ENCODE measurements at regions not wholly inside any gene's neighbourhood (a gene's known extent, or its start where the extent isn't known, plus 50 kb on each side); places are given as distances from the start of the nearest gene placed in this dataset.

GRCh38 chr2:180343528-180344345 is 336.6 kb upstream of the CWC22 start:
- 96% methylated on average over 1 of the region's 1 CpG for WGBS
- Histone ChIP-seq H3K4me1 (ENCODE audit: control insufficient read depth in 2 of 2, insufficient read depth in 2 of 2, low read length in 2 of 2) (no peaks in the 10 kb centered on the region), H3K27me3 (ENCODE audit: control insufficient read depth in 2 of 2, insufficient read depth in 1 of 2, low read length in 1 of 2) (no peaks in the 10 kb centered on the region), H3K4me3 (ENCODE audit: low read length in 2 of 2) (no peak overlapping the region), H3K36me3 (ENCODE audit: control insufficient read depth in 2 of 2, insufficient read depth in 2 of 2, low read length in 1 of 2) (no peaks in the 10 kb centered on the region), H3K27ac (ENCODE audit: low read depth in 1 of 2, low read length in 1 of 2) (no peak overlapping the region), H3K9me3 (ENCODE audit: control insufficient read depth in 2 of 2, insufficient read depth in 1 of 2, low read length in 1 of 2) (no peaks in the 10 kb centered on the region)
- DNase-seq (ENCODE audit: low read depth in 6 of 9, low spot score in 9 of 9) = no peak

- no peak for DNase-seq (ENCODE audit: low read depth in 6 of 9, low spot score in 9 of 9)
- H3K36me3 ChIP-seq (ENCODE audit: control insufficient read depth in 2 of 2, insufficient read depth in 2 of 2, low read length in 1 of 2) = no peaks in the 10 kb centered on the region
- peaks cover 0 to 7% of the 10 kb centered on the region in 2 donors for H3K9me3 ChIP-seq (ENCODE audit: control insufficient read depth in 2 of 2, insufficient read depth in 1 of 2, low read length in 1 of 2)
- H3K27ac ChIP-seq (ENCODE audit: low read depth in 1 of 2, low read length in 1 of 2) = no peak overlapping the region
- H3K27me3 ChIP-seq (ENCODE audit: control insufficient read depth in 2 of 2, insufficient read depth in 1 of 2, low read length in 1 of 2) = no peaks in the 10 kb centered on the region
- no peak overlapping the region for H3K4me3 ChIP-seq (ENCODE audit: low read length in 2 of 2)
- WGBS = 92% methylated on average over 3 of the region's 3 CpGs
- no peaks in the 10 kb centered on the region for H3K4me1 ChIP-seq (ENCODE audit: control insufficient read depth in 2 of 2, insufficient read depth in 2 of 2, low read length in 2 of 2)
Observed at GRCh38 chr2:180337136-180337535, 330.0 kb upstream of the CWC22 start.

GRCh38 chr2:180336550-180336949 is 329.5 kb upstream of the CWC22 start:
- no peaks in the 10 kb centered on the region for H3K27me3 ChIP-seq (ENCODE audit: control insufficient read depth in 2 of 2, insufficient read depth in 1 of 2, low read length in 1 of 2)
- no peak for DNase-seq (ENCODE audit: low read depth in 6 of 9, low spot score in 9 of 9)
- H3K9me3 ChIP-seq (ENCODE audit: control insufficient read depth in 2 of 2, insufficient read depth in 1 of 2, low read length in 1 of 2) = peaks cover 0 to 7% of the 10 kb centered on the region in 2 donors
- H3K4me3 ChIP-seq (ENCODE audit: low read length in 2 of 2) = no peak overlapping the region
- H3K36me3 ChIP-seq (ENCODE audit: control insufficient read depth in 2 of 2, insufficient read depth in 2 of 2, low read length in 1 of 2) = no peaks in the 10 kb centered on the region
- H3K27ac ChIP-seq (ENCODE audit: low read depth in 1 of 2, low read length in 1 of 2) = no peak overlapping the region
- WGBS = 97% methylated on average over 2 of the region's 2 CpGs
- no peaks in the 10 kb centered on the region for H3K4me1 ChIP-seq (ENCODE audit: control insufficient read depth in 2 of 2, insufficient read depth in 2 of 2, low read length in 2 of 2)

GRCh38 chr2:180334514-180334913 is 327.4 kb upstream of the CWC22 start:
- H3K27ac ChIP-seq (ENCODE audit: low read depth in 1 of 2, low read length in 1 of 2) = no peak overlapping the region
- no peaks in the 10 kb centered on the region for H3K36me3 ChIP-seq (ENCODE audit: control insufficient read depth in 2 of 2, insufficient read depth in 2 of 2, low read length in 1 of 2)
- DNase-seq (ENCODE audit: low read depth in 6 of 9, low spot score in 9 of 9) = no peak
- 94% methylated on average over 3 of the region's 3 CpGs for WGBS
- peaks cover 0 to 7% of the 10 kb centered on the region in 2 donors for H3K9me3 ChIP-seq (ENCODE audit: control insufficient read depth in 2 of 2, insufficient read depth in 1 of 2, low read length in 1 of 2)
- H3K4me3 ChIP-seq (ENCODE audit: low read length in 2 of 2) = no peak overlapping the region
- no peaks in the 10 kb centered on the region for H3K4me1 ChIP-seq (ENCODE audit: control insufficient read depth in 2 of 2, insufficient read depth in 2 of 2, low read length in 2 of 2)
- H3K27me3 ChIP-seq (ENCODE audit: control insufficient read depth in 2 of 2, insufficient read depth in 1 of 2, low read length in 1 of 2) = no peaks in the 10 kb centered on the region

GRCh38 chr2:180328795-180329422 is 321.8 kb upstream of the CWC22 start:
- DNase-seq (ENCODE audit: low read depth in 6 of 9, low spot score in 9 of 9) = no peak
- 65% methylated on average over 1 of the region's 1 CpG for WGBS
- no peak overlapping the region for H3K27ac ChIP-seq (ENCODE audit: low read depth in 1 of 2, low read length in 1 of 2)

GRCh38 chr2:180327185-180327584 is 320.1 kb upstream of the CWC22 start:
- no peak overlapping the region for H3K4me3 ChIP-seq (ENCODE audit: low read length in 2 of 2)
- no peak for DNase-seq (ENCODE audit: low read depth in 6 of 9, low spot score in 9 of 9)
- no peak overlapping the region for H3K27ac ChIP-seq (ENCODE audit: low read depth in 1 of 2, low read length in 1 of 2)
- H3K27me3 ChIP-seq (ENCODE audit: control insufficient read depth in 2 of 2, insufficient read depth in 1 of 2, low read length in 1 of 2) = no peaks in the 10 kb centered on the region
- H3K36me3 ChIP-seq (ENCODE audit: control insufficient read depth in 2 of 2, insufficient read depth in 2 of 2, low read length in 1 of 2) = no peaks in the 10 kb centered on the region
- H3K4me1 ChIP-seq (ENCODE audit: control insufficient read depth in 2 of 2, insufficient read depth in 2 of 2, low read length in 2 of 2) = no peaks in the 10 kb centered on the region
- H3K9me3 ChIP-seq (ENCODE audit: control insufficient read depth in 2 of 2, insufficient read depth in 1 of 2, low read length in 1 of 2) = no peaks in the 10 kb centered on the region

More at GRCh38 chr2:180328795-180329422, 321.8 kb upstream of the CWC22 start:
- no peak overlapping the region for H3K4me3 ChIP-seq (ENCODE audit: low read length in 2 of 2)
- no peaks in the 10 kb centered on the region for H3K4me1 ChIP-seq (ENCODE audit: control insufficient read depth in 2 of 2, insufficient read depth in 2 of 2, low read length in 2 of 2)
- H3K9me3 ChIP-seq (ENCODE audit: control insufficient read depth in 2 of 2, insufficient read depth in 1 of 2, low read length in 1 of 2) = no peaks in the 10 kb centered on the region
- H3K36me3 ChIP-seq (ENCODE audit: control insufficient read depth in 2 of 2, insufficient read depth in 2 of 2, low read length in 1 of 2) = no peaks in the 10 kb centered on the region
- no peaks in the 10 kb centered on the region for H3K27me3 ChIP-seq (ENCODE audit: control insufficient read depth in 2 of 2, insufficient read depth in 1 of 2, low read length in 1 of 2)

- H3K36me3 ChIP-seq (ENCODE audit: control insufficient read depth in 2 of 2, insufficient read depth in 2 of 2, low read length in 1 of 2) = no peaks in the 10 kb centered on the region
- H3K9me3 ChIP-seq (ENCODE audit: control insufficient read depth in 2 of 2, insufficient read depth in 1 of 2, low read length in 1 of 2) = no peaks in the 10 kb centered on the region
- no peak overlapping the region for H3K27ac ChIP-seq (ENCODE audit: low read depth in 1 of 2, low read length in 1 of 2)
- no peak overlapping the region for H3K4me3 ChIP-seq (ENCODE audit: low read length in 2 of 2)
- H3K4me1 ChIP-seq (ENCODE audit: control insufficient read depth in 2 of 2, insufficient read depth in 2 of 2, low read length in 2 of 2) = no peaks in the 10 kb centered on the region
- no peaks in the 10 kb centered on the region for H3K27me3 ChIP-seq (ENCODE audit: control insufficient read depth in 2 of 2, insufficient read depth in 1 of 2, low read length in 1 of 2)
- DNase-seq (ENCODE audit: low read depth in 6 of 9, low spot score in 9 of 9) = no peak
- 94% methylated on average over 2 of the region's 2 CpGs for WGBS
Observed at GRCh38 chr2:180325416-180326120, 318.5 kb upstream of the CWC22 start.

- Histone ChIP-seq H3K27ac (ENCODE audit: low read depth in 1 of 2, low read length in 1 of 2) (no peak overlapping the region), H3K4me1 (ENCODE audit: control insufficient read depth in 2 of 2, insufficient read depth in 2 of 2, low read length in 2 of 2) (no peaks in the 10 kb centered on the region)
Observed at GRCh38 chr2:180324182-180324581, 317.1 kb upstream of the CWC22 start.

GRCh38 chr2:180322781-180323180 is 315.7 kb upstream of the CWC22 start:
- Histone ChIP-seq H3K27me3 (ENCODE audit: control insufficient read depth in 2 of 2, insufficient read depth in 1 of 2, low read length in 1 of 2) (no peaks in the 10 kb centered on the region), H3K36me3 (ENCODE audit: control insufficient read depth in 2 of 2, insufficient read depth in 2 of 2, low read length in 1 of 2) (no peaks in the 10 kb centered on the region), H3K4me1 (ENCODE audit: control insufficient read depth in 2 of 2, insufficient read depth in 2 of 2, low read length in 2 of 2) (no peaks in the 10 kb centered on the region), H3K4me3 (ENCODE audit: low read length in 2 of 2) (no peak overlapping the region), H3K27ac (ENCODE audit: low read depth in 1 of 2, low read length in 1 of 2) (no peak overlapping the region), H3K9me3 (ENCODE audit: control insufficient read depth in 2 of 2, insufficient read depth in 1 of 2, low read length in 1 of 2) (no peaks in the 10 kb centered on the region)
- no peak for DNase-seq (ENCODE audit: low read depth in 6 of 9, low spot score in 9 of 9)

More at GRCh38 chr2:180324182-180324581, 317.1 kb upstream of the CWC22 start:
- no peak overlapping the region for H3K4me3 ChIP-seq (ENCODE audit: low read length in 2 of 2)
- H3K36me3 ChIP-seq (ENCODE audit: control insufficient read depth in 2 of 2, insufficient read depth in 2 of 2, low read length in 1 of 2) = no peaks in the 10 kb centered on the region
- no peaks in the 10 kb centered on the region for H3K9me3 ChIP-seq (ENCODE audit: control insufficient read depth in 2 of 2, insufficient read depth in 1 of 2, low read length in 1 of 2)
- DNase-seq (ENCODE audit: low read depth in 6 of 9, low spot score in 9 of 9) = no peak
- no peaks in the 10 kb centered on the region for H3K27me3 ChIP-seq (ENCODE audit: control insufficient read depth in 2 of 2, insufficient read depth in 1 of 2, low read length in 1 of 2)
